ENCODE measurements at regions not wholly inside any gene's neighbourhood (a gene's known extent, or its start where the extent isn't known, plus 50 kb on each side); places are given as distances from the start of the nearest gene placed in this dataset.

DNA sequence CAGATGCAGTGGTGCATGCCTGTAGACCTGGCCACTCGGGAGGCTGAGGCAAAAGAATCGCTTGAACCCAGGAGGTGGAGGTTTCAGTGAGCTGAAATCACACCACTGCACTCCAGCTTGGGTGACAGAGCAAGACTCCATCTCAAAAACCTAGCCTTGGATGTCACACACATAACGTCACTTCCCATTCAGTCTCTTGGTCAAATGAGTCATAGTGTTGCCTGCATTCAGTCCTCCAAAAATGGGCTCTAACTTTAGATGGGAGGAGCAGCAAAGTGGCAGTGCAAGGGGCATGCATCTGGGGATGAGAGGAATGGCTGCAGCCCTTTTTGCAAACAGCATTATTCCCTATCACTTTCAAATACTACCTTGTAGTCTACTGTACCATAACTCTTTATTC is 62.9 kb upstream of the AGBL1 start:
- Mint-ChIP-seq H3K4me1 (no peaks in the 10 kb centered on the region), H3K9me3 (no peaks in the 10 kb centered on the region), H3K36me3 (ENCODE audit: low read depth) (no peaks in the 10 kb centered on the region), H3K27me3 (ENCODE audit: insufficient read depth) (peaks cover 2% of the 10 kb centered on the region), H3K27ac (no peak overlapping the region), H3K4me3 (no peak overlapping the region)
- no peak for DNase-seq
- Histone ChIP-seq H3K27ac (ENCODE audit: low read depth, low read length) (no peak overlapping the region), H3K27me3 (ENCODE audit: control insufficient read depth, insufficient read depth, low read length, poor library complexity, severe bottlenecking) (peaks cover 5% of the 10 kb centered on the region), H3K4me3 (ENCODE audit: low read length) (no peak overlapping the region), H3K9ac (ENCODE audit: extremely low read depth, low read length, poor library complexity, severe bottlenecking) (no peak overlapping the region), H3K9me3 (ENCODE audit: control insufficient read depth, low read length) (no peaks in the 10 kb centered on the region), H3K36me3 (ENCODE audit: control insufficient read depth, insufficient read depth, low read length) (no peaks in the 10 kb centered on the region), H3K4me1 (ENCODE audit: control insufficient read depth, insufficient read depth, low read length) (no peaks in the 10 kb centered on the region)
- TF ChIP-seq, protein P1, sequence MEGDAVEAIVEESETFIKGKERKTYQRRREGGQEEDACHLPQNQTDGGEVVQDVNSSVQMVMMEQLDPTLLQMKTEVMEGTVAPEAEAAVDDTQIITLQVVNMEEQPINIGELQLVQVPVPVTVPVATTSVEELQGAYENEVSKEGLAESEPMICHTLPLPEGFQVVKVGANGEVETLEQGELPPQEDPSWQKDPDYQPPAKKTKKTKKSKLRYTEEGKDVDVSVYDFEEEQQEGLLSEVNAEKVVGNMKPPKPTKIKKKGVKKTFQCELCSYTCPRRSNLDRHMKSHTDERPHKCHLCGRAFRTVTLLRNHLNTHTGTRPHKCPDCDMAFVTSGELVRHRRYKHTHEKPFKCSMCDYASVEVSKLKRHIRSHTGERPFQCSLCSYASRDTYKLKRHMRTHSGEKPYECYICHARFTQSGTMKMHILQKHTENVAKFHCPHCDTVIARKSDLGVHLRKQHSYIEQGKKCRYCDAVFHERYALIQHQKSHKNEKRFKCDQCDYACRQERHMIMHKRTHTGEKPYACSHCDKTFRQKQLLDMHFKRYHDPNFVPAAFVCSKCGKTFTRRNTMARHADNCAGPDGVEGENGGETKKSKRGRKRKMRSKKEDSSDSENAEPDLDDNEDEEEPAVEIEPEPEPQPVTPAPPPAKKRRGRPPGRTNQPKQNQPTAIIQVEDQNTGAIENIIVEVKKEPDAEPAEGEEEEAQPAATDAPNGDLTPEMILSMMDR (conservative IDR thresholded peaks at IDR 0.05) = no peak
- WGBS, 2 experiments (ENCODE audit: insufficient coverage in 1 of 2, insufficient read length in 1 of 2) = 79 to 86% methylated on average over 3 of the region's 3 CpGs

GRCh38 chr15:86018679-86019078 is 61.0 kb upstream of the AGBL1 start:
- 87 to 93% methylated on average over 3 to 5 of the region's 5 CpGs for WGBS, 2 experiments (ENCODE audit: insufficient coverage in 1 of 2, insufficient read length in 1 of 2)
- H3K27ac ChIP-seq (ENCODE audit: low read depth, low read length) = no peak overlapping the region
- H3K36me3 Mint-ChIP-seq (ENCODE audit: low read depth) = no peaks in the 10 kb centered on the region
- H3K9me3 ChIP-seq (ENCODE audit: control insufficient read depth, low read length) = no peaks in the 10 kb centered on the region
- H3K4me3 ChIP-seq (ENCODE audit: low read length) = no peak overlapping the region
- DNase-seq = no peak
- no peaks in the 10 kb centered on the region for H3K4me1 ChIP-seq (ENCODE audit: control insufficient read depth, insufficient read depth, low read length)
- peaks cover 9% of the 10 kb centered on the region for H3K27me3 ChIP-seq (ENCODE audit: control insufficient read depth, insufficient read depth, low read length, poor library complexity, severe bottlenecking)
- H3K4me3 Mint-ChIP-seq = no peak overlapping the region
- no peaks in the 10 kb centered on the region for H3K27me3 Mint-ChIP-seq (ENCODE audit: insufficient read depth)
- no peaks in the 10 kb centered on the region for H3K9me3 Mint-ChIP-seq
- no peak overlapping the region for H3K27ac Mint-ChIP-seq
- no peaks in the 10 kb centered on the region for H3K4me1 Mint-ChIP-seq
- TF ChIP-seq, protein P1 (conservative IDR thresholded peaks at IDR 0.05) = no peak
- no peaks in the 10 kb centered on the region for H3K36me3 ChIP-seq (ENCODE audit: control insufficient read depth, insufficient read depth, low read length)
- H3K9ac ChIP-seq (ENCODE audit: extremely low read depth, low read length, poor library complexity, severe bottlenecking) = no peak overlapping the region

- no peaks in the 10 kb centered on the region for H3K27me3 Mint-ChIP-seq (ENCODE audit: insufficient read depth)
- no peaks in the 10 kb centered on the region for H3K36me3 ChIP-seq (ENCODE audit: control insufficient read depth, insufficient read depth, low read length)
- H3K4me1 Mint-ChIP-seq = no peaks in the 10 kb centered on the region
- H3K9me3 Mint-ChIP-seq = no peaks in the 10 kb centered on the region
- no peak overlapping the region for H3K4me3 ChIP-seq (ENCODE audit: low read length)
- no peaks in the 10 kb centered on the region for H3K9me3 ChIP-seq (ENCODE audit: control insufficient read depth, low read length)
- WGBS, 2 experiments (ENCODE audit: insufficient coverage in 1 of 2, insufficient read length in 1 of 2) = 91 to 100% methylated on average over 3 to 5 of the region's 5 CpGs
- no peaks in the 10 kb centered on the region for H3K36me3 Mint-ChIP-seq (ENCODE audit: low read depth)
- no peak overlapping the region for H3K4me3 Mint-ChIP-seq
- no peak for DNase-seq
- H3K9ac ChIP-seq (ENCODE audit: extremely low read depth, low read length, poor library complexity, severe bottlenecking) = no peak overlapping the region
- no peak overlapping the region for H3K27ac Mint-ChIP-seq
- TF ChIP-seq, protein P1 (conservative IDR thresholded peaks at IDR 0.05) = no peak
- H3K27ac ChIP-seq (ENCODE audit: low read depth, low read length) = no peak overlapping the region
- H3K4me1 ChIP-seq (ENCODE audit: control insufficient read depth, insufficient read depth, low read length) = no peaks in the 10 kb centered on the region
- H3K27me3 ChIP-seq (ENCODE audit: control insufficient read depth, insufficient read depth, low read length, poor library complexity, severe bottlenecking) = peaks cover 9% of the 10 kb centered on the region
Observed at GRCh38 chr15:86021281-86022264, 58.1 kb upstream of the AGBL1 start.

Measured in endodermal cell (in vitro differentiated cells).